ENCODE measurements at regions not wholly inside any gene's neighbourhood (a gene's known extent, or its start where the extent isn't known, plus 50 kb on each side); places are given as distances from the start of the nearest gene placed in this dataset.
"Not testable (repeated sequence)": the region's sequence is repeated elsewhere in the genome, so short reads cannot be mapped to it uniquely, and the experiment has no call there.

DNA sequence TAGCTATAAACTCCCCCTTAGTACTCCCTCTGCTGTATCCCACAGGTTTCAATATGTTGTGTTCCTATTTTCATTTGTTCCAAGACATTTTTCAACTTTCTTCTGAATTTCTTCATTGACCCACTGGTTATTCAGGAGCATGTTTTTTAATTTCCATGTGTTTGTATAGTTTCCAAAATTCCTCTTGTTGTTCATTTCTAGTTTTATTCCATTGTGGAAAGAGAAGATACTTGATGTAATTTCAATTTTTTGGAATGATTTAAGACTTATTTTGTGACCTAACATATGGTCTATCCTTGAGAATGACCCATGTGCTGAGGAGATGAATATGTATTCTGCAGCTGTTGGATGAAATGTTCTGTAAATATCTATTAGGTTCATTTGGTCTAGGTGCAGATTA lies 497.2 kb downstream of the BCKDHB start:
- H3K4me1 ChIP-seq (ENCODE audit: insufficient read depth, low read length) = no peaks in the 10 kb centered on the region
- no peak overlapping the region for H3K27ac ChIP-seq (ENCODE audit: low read depth, low read length)
- no peaks in the 10 kb centered on the region for H3K36me3 ChIP-seq (ENCODE audit: insufficient read depth, low read length)
- H3K27me3 ChIP-seq (ENCODE audit: insufficient read depth, low read length) = no peaks in the 10 kb centered on the region
- no peaks in the 10 kb centered on the region for H3K9me3 ChIP-seq (ENCODE audit: insufficient read depth, low read depth, low read length)
- H3K9ac ChIP-seq (ENCODE audit: low read depth, low read length) = no peak overlapping the region
- H3K4me3 ChIP-seq (ENCODE audit: low read length) = no peak overlapping the region

GRCh38 chr6:80594461-80594860 lies 488.0 kb downstream of the BCKDHB start:
- WGBS = 95% methylated on average over 2 of the region's 4 CpGs
- no peaks in the 10 kb centered on the region for H3K4me1 ChIP-seq (ENCODE audit: insufficient read depth, low read length)

DNA sequence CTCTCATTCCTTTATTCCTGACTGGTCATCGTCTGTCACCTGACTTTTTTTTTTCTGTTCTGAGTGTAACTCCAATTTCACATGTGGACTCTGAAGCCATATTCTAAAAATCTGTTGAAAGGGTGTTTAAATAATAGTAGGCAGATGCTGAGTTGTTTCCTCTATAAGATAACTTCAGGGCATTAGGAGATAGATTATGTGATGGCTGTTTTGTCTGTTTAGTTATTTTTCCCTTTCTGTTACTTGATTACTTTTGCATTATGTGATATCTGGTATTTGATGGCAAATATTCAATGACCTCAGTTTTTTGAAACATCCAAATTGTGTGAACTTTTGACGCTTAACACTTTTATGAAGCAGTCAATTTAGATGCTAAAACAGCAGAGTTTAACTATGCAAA lies 486.0 kb downstream of the BCKDHB start:
- Histone ChIP-seq H3K36me3 (ENCODE audit: insufficient read depth, low read length) (no peaks in the 10 kb centered on the region), H3K27me3 (ENCODE audit: insufficient read depth, low read length) (no peaks in the 10 kb centered on the region), H3K4me1 (ENCODE audit: insufficient read depth, low read length) (no peaks in the 10 kb centered on the region), H3K4me3 (ENCODE audit: low read length) (no peak overlapping the region), H3K9me3 (ENCODE audit: insufficient read depth, low read depth, low read length) (no peaks in the 10 kb centered on the region), H3K9ac (ENCODE audit: low read depth, low read length) (no peak overlapping the region), H3K27ac (ENCODE audit: low read depth, low read length) (no peak overlapping the region)
- 98% methylated on average over 2 of the region's 2 CpGs for WGBS

More at GRCh38 chr6:80594461-80594860, 488.0 kb downstream of the BCKDHB start:
- no peak overlapping the region for H3K27ac ChIP-seq (ENCODE audit: low read depth, low read length)
- no peaks in the 10 kb centered on the region for H3K36me3 ChIP-seq (ENCODE audit: insufficient read depth, low read length)
- H3K9ac ChIP-seq (ENCODE audit: low read depth, low read length) = no peak overlapping the region
- H3K4me3 ChIP-seq (ENCODE audit: low read length) = no peak overlapping the region
- no peaks in the 10 kb centered on the region for H3K9me3 ChIP-seq (ENCODE audit: insufficient read depth, low read depth, low read length)
- no peaks in the 10 kb centered on the region for H3K27me3 ChIP-seq (ENCODE audit: insufficient read depth, low read length)

DNA sequence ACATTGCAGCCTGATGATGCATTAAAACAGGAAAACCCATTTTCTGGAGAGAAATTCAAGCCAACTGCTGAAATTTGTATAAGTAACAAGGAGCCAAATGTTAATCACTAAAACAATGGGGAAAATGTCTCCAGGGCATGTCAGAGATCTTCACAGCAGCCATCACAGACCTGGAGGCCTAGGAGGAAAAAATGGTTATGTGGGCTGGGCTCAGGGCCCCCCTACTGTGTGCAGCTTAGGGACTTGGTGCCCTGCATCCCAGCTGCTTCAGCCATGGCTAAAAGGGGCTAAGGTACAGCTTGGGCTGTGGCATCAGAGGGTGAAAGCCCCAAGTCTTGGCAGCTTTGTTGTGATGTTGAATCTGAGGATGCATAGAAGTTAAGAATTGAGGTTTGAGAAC lies 479.8 kb downstream of the BCKDHB start:
- Histone ChIP-seq H3K9me3 (ENCODE audit: insufficient read depth, low read depth, low read length) (peaks cover 15% of the 10 kb centered on the region), H3K27me3 (ENCODE audit: insufficient read depth, low read length) (no peaks in the 10 kb centered on the region), H3K4me1 (ENCODE audit: insufficient read depth, low read length) (no peaks in the 10 kb centered on the region), H3K36me3 (ENCODE audit: insufficient read depth, low read length) (no peaks in the 10 kb centered on the region), H3K27ac (ENCODE audit: low read depth, low read length) (no peak overlapping the region), H3K4me3 (ENCODE audit: low read length) (no peak overlapping the region), H3K9ac (ENCODE audit: low read depth, low read length) (no peak overlapping the region)

DNA sequence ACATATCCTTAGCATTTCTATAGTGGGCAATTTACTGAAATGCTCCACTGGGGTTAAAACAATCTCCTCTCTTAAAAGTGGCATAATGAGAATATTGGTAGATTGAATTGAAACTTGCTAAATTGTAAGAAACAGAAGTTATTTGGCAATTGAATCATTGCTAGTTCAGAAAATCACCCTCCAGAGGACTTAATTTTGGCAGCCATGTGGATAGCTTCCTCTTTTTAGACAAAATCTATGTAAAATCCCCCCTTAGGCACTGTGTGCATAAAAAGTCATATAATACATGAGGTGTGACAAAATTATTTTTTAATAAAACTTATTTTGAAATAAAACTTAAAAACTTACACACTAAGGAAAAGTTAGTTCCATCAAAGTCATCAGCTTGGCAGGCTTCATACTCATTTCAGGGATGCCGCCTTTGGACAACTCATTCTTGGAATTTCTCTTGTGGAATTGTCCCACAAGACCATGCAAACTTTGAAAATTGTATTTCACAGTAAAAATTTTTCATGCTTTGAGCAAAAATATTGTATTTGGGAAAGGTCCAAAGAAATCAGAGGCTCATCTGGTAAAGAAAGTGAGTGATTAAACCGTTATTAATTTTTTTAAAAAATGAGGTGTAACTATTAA lies 473.0 kb downstream of the BCKDHB start:
- H3K4me1 ChIP-seq (ENCODE audit: insufficient read depth, low read length) = no peaks in the 10 kb centered on the region; the same call in 1 of the 2 replicates
- H3K9ac ChIP-seq (ENCODE audit: low read depth, low read length) = no peak overlapping the region
- no peaks in the 10 kb centered on the region for H3K27me3 ChIP-seq (ENCODE audit: insufficient read depth, low read length)
- no peak overlapping the region for H3K4me3 ChIP-seq (ENCODE audit: low read length)
- H3K9me3 ChIP-seq (ENCODE audit: insufficient read depth, low read depth, low read length) = no peaks in the 10 kb centered on the region
- H3K27ac ChIP-seq (ENCODE audit: low read depth, low read length) = no peak overlapping the region
- WGBS = 95% methylated on average over 2 of the region's 2 CpGs
- H3K36me3 ChIP-seq (ENCODE audit: insufficient read depth, low read length) = no peaks in the 10 kb centered on the region

- not testable (repeated sequence) for H3K9ac ChIP-seq (ENCODE audit: low read depth, low read length)
- WGBS = 59% methylated on average over 15 of the region's 15 CpGs
Observed at GRCh38 chr6:80573320-80573719, 466.8 kb downstream of the BCKDHB start.

GRCh38 chr6:80566361-80566760 lies 459.9 kb downstream of the BCKDHB start:
- 93% methylated on average over 1 of the region's 1 CpG for WGBS

More at GRCh38 chr6:80573320-80573719, 466.8 kb downstream of the BCKDHB start:
- not testable (repeated sequence) for H3K4me3 ChIP-seq (ENCODE audit: low read length); H3K9me3 ChIP-seq (ENCODE audit: insufficient read depth, low read depth, low read length); H3K4me1 ChIP-seq (ENCODE audit: insufficient read depth, low read length); H3K27ac ChIP-seq (ENCODE audit: low read depth, low read length); H3K27me3 ChIP-seq (ENCODE audit: insufficient read depth, low read length); H3K36me3 ChIP-seq (ENCODE audit: insufficient read depth, low read length)

GRCh38 chr6:80553071-80553740 lies 446.7 kb downstream of the BCKDHB start:
- H3K27ac ChIP-seq (ENCODE audit: low read depth, low read length) = no peak overlapping the region; the same call in 1 of the 2 replicates
- no peak overlapping the region for H3K4me3 ChIP-seq (ENCODE audit: low read length)
- H3K9ac ChIP-seq (ENCODE audit: low read depth, low read length) = no peak overlapping the region
- WGBS = 76% methylated on average over 5 of the region's 5 CpGs
- H3K4me1 ChIP-seq (ENCODE audit: insufficient read depth, low read length) = peaks cover 3% of the 10 kb centered on the region; the same call in 1 of the 2 replicates
- peaks cover 18% of the 10 kb centered on the region for H3K9me3 ChIP-seq (ENCODE audit: insufficient read depth, low read depth, low read length)
- H3K36me3 ChIP-seq (ENCODE audit: insufficient read depth, low read length) = no peaks in the 10 kb centered on the region
- no peaks in the 10 kb centered on the region for H3K27me3 ChIP-seq (ENCODE audit: insufficient read depth, low read length)

More at GRCh38 chr6:80566361-80566760, 459.9 kb downstream of the BCKDHB start:
- H3K27ac ChIP-seq (ENCODE audit: low read depth, low read length) = no peak overlapping the region
- H3K4me3 ChIP-seq (ENCODE audit: low read length) = no peak overlapping the region
- no peaks in the 10 kb centered on the region for H3K36me3 ChIP-seq (ENCODE audit: insufficient read depth, low read length)
- H3K9me3 ChIP-seq (ENCODE audit: insufficient read depth, low read depth, low read length) = no peaks in the 10 kb centered on the region
- H3K4me1 ChIP-seq (ENCODE audit: insufficient read depth, low read length) = no peaks in the 10 kb centered on the region
- H3K9ac ChIP-seq (ENCODE audit: low read depth, low read length) = no peak overlapping the region
- H3K27me3 ChIP-seq (ENCODE audit: insufficient read depth, low read length) = no peaks in the 10 kb centered on the region

DNA sequence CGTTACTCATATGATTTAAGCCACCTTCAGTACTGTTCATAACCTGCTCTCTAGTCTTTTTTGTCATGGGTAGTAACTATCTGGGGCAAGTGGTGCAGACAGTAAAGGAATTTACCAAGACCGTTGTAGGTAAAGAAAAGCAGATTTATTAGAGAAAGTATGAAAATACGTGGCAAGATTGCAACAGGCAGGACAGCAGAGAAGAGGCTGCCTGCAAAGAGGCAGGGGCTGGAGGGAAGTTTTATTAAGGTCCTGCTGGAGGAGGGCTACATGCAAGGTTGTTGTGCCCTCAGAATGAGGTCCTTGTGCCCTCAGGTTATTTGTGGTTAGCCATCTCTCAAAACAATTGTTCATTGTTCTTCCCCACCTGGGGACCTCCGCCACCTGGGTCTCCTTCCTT lies 444.3 kb downstream of the BCKDHB start:
- H3K4me1 ChIP-seq (ENCODE audit: insufficient read depth, low read length) = peaks cover 3% of the 10 kb centered on the region; the same call in 1 of the 2 replicates
- no peak overlapping the region for H3K27ac ChIP-seq (ENCODE audit: low read depth, low read length)
- no peak overlapping the region for H3K4me3 ChIP-seq (ENCODE audit: low read length)
- no peaks in the 10 kb centered on the region for H3K36me3 ChIP-seq (ENCODE audit: insufficient read depth, low read length)
- H3K9me3 ChIP-seq (ENCODE audit: insufficient read depth, low read depth, low read length) = peaks cover 18% of the 10 kb centered on the region
- H3K9ac ChIP-seq (ENCODE audit: low read depth, low read length) = no peak overlapping the region
- no peaks in the 10 kb centered on the region for H3K27me3 ChIP-seq (ENCODE audit: insufficient read depth, low read length)
- 93% methylated on average over 4 of the region's 4 CpGs for WGBS

- no peak overlapping the region for H3K4me3 ChIP-seq (ENCODE audit: low read length)
- peaks cover 3% of the 10 kb centered on the region; the same call in 1 of the 2 replicates for H3K4me1 ChIP-seq (ENCODE audit: insufficient read depth, low read length)
Observed at GRCh38 chr6:80550281-80550680, 443.8 kb downstream of the BCKDHB start.

GRCh38 chr6:80548532-80548931 lies 442.1 kb downstream of the BCKDHB start:
- 96% methylated on average over 6 of the region's 6 CpGs for WGBS
- no peak overlapping the region for H3K27ac ChIP-seq (ENCODE audit: low read depth, low read length)
- H3K9ac ChIP-seq (ENCODE audit: low read depth, low read length) = no peak overlapping the region
- H3K36me3 ChIP-seq (ENCODE audit: insufficient read depth, low read length) = no peaks in the 10 kb centered on the region
- no peaks in the 10 kb centered on the region for H3K4me1 ChIP-seq (ENCODE audit: insufficient read depth, low read length)
- H3K4me3 ChIP-seq (ENCODE audit: low read length) = no peak overlapping the region
- H3K9me3 ChIP-seq (ENCODE audit: insufficient read depth, low read depth, low read length) = peaks cover 18% of the 10 kb centered on the region
- H3K27me3 ChIP-seq (ENCODE audit: insufficient read depth, low read length) = no peaks in the 10 kb centered on the region

More at GRCh38 chr6:80550281-80550680, 443.8 kb downstream of the BCKDHB start:
- WGBS = 95% methylated on average over 2 of the region's 2 CpGs
- Histone ChIP-seq H3K9me3 (ENCODE audit: insufficient read depth, low read depth, low read length) (peaks cover 18% of the 10 kb centered on the region), H3K27me3 (ENCODE audit: insufficient read depth, low read length) (no peaks in the 10 kb centered on the region), H3K27ac (ENCODE audit: low read depth, low read length) (no peak overlapping the region), H3K9ac (ENCODE audit: low read depth, low read length) (no peak overlapping the region), H3K36me3 (ENCODE audit: insufficient read depth, low read length) (no peaks in the 10 kb centered on the region)
